Hypothalamus (tissue), 51 donors: ENCODE measurements at regions not wholly inside any gene's neighbourhood (a gene's known extent, or its start where the extent isn't known, plus 50 kb on each side); places are given as distances from the start of the nearest gene placed in this dataset.

Experiments
- DNase-seq, 51 donors: peaks; one replicate each; lab custom pipeline; 2025; lab: John Stamatoyannopoulos, UW

- no peak for DNase-seq
These were observed 52.6 kb upstream of the OLFM4 start for GRCh38 chr13:52975969-52976368.

GRCh38 chr13:52975161-52975560 lies 53.5 kb upstream of the OLFM4 start:
- DNase-seq = no peak

DNA sequence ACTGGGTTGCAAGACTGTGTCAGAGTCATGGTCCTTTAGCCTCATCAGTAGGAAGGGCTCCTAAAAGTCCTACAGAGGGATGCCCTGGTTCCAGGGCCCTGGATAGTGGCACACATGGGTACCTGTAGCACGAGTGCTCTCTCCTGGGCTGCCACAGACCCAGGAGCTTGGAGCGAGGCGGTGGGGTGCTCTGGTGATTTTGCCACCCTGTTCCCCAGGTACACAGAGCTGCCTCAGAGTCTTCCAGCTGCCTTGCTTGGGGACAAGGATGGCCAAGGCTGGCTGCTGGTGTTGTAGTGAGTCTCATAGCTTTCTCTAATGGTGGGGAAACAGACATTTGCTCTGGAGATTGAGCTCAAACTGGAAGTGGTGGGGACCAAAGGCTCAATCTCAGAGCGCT lies 53.9 kb upstream of the OLFM4 start:
- no peak for DNase-seq

- no peak for DNase-seq
These were observed 59.2 kb upstream of the OLFM4 start for GRCh38 chr13:52969373-52969772.

GRCh38 chr13:52968074-52968700 lies 60.4 kb upstream of the OLFM4 start:
- peak in 42 of 51 donors; percentile 3 to 74 (median 40) for DNase-seq

DNA sequence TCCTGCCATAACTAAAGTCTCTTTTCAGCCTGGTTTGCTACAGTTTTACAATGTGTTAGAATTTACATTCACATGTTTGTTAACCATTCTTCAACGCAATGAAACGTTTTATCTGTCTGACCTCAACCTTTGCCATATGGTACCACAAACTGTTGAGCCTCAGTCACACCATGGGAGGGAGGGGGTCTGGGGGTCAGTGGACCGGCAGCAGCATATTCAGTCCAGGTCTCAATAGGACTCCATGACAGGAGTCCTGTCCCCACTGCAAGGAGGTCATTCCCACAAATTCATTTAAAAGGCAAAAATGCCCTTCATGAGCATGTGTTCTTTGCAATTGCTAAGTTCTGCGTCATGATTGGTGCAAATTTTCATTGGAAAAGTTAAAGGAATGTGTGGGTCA lies 66.6 kb upstream of the OLFM4 start:
- no peak for DNase-seq

DNA sequence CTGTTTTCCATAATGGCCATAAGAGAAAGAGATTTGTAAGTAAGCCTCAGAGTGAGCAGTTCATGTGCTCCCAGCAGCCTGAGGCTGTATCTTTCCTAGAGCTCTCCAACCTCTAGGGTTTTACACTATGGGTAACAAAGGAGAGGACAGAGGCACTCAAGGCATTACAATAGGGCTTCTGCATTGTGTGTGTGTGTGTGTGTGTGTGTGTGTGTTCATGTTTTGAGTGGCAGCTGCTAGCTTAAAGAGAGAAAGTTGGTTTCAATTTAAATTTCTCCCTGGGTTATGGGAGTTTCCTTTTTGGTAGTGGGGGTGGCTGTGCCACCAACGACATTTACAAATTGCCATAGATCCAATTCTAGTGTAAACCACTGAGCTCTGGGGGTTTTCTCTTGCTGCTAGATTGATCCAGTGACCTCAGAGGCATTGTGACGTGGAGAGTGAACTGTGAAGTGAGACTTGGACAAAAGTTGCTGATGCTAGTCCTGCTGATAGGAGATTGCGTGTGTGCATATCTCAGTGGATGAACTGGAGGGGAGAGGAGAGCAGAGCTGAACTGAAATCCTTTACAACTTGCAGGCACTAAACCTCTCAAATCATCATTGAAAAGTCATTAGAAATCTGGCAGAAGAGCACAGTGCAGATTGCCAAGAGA lies 67.2 kb upstream of the OLFM4 start:
- DNase-seq = no peak

GRCh38 chr13:52955472-52955874 lies 73.1 kb upstream of the OLFM4 start:
- DNase-seq = peak in 2 of 51 donors; percentile 4 to 6

DNA sequence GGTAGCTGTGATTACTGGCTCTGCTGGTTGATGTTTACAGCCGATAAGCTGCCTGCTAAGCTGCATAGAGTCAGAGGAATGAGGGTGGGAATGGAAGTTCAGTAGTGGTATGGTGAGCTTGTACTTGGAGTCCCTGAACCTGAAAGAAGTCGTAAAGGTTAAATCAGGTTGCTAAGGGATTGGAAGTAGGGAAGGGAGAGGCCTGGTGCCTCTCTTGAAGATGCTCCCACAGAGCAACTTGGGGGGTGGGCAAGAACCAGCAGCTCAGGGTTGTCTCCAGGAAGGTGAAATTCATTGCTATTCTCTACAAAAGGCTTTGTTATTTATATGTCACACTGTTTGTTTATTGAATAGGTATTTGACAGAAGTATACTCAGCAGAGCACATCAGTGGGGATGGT lies 73.8 kb upstream of the OLFM4 start:
- DNase-seq = no peak

- no peak for DNase-seq
These were observed 78.1 kb upstream of the OLFM4 start for GRCh38 chr13:52950436-52950956.

DNA sequence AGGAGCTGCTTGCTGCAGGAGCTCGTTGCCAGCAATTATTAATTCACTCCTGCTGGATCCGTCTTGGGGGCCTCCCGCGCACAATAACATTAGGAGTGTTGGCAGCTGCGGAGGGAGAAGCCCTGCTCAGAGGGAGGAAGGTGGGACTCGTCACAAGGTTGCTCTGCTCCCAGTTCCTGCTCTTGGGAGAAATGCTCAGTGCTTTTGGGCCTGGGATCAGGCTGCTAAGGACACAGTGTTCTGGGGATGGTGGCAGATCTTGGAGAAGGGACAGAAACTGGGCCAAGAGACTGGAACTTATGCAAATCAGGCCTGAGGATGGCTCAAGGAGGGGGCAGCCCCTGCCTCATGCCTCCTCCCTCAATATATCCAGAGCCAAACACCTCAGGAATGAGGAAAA lies 78.9 kb upstream of the OLFM4 start:
- peak in 19 of 51 donors; percentile 8 to 69 (median 41) for DNase-seq

GRCh38 chr13:52949044-52949443 lies 79.6 kb upstream of the OLFM4 start:
- no peak for DNase-seq

DNA sequence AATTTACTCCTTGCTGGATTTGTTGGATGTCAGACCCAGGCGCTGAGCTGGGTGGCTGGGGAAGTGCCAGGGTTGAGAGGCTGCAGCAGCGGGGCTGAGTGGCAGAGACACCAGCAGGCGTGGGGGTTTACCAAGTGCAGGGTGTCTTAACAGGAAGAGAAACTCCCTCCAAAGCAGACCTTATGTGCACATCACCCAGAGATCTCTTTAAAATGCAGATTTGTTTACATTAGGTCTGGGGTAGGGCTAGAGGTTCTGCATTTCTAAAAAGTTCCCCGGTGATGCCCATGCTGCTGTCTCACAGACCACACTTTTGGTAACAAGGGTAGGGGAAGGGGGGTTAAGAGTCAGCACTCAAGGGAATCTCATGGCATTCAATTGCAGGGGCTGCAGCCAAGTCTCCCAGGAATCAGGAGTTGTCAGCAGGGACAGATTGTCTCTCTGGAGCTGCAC lies 80.7 kb upstream of the OLFM4 start:
- DNase-seq = peak in 7 of 51 donors; percentile 2 to 28 (median 13)

DNA sequence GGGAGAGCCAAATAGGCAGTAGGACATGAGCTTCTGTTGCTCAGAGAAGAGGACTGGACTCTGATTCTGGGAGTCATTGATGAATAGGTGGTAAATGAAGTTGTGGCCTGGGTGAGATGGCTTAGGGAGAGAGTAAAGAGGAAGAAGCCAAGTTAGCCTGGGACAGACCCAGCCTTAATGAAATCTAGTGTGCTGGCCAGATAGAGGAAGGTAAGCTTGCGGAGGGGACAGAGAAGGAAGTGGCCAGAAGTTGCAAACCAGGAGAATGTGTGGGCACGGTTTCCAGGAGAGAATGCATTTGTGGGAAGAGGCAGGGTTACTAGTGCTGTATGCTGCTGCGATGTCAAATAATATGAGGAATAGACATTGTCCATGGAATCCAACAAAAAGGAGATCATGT lies 83.3 kb upstream of the OLFM4 start:
- DNase-seq = no peak

DNA sequence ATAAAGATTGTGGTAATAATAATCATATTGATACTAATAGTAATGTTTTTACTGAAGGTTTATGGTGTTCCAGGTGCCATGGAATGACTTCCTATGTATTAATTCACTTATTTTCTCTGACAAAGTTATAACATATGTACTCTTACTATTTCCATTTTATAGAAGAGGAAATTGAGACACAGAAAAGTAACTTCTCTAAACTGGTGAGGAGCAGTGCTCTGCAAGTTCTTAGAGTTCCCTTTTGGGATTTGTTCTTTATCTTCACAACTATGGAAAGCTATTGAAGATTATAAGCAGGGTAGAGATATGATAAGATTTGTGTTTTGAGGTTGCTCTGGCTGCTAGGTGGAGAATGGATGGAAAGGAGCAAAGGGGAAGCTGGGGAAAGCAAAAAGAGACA lies 83.9 kb upstream of the OLFM4 start:
- DNase-seq = no peak

DNA sequence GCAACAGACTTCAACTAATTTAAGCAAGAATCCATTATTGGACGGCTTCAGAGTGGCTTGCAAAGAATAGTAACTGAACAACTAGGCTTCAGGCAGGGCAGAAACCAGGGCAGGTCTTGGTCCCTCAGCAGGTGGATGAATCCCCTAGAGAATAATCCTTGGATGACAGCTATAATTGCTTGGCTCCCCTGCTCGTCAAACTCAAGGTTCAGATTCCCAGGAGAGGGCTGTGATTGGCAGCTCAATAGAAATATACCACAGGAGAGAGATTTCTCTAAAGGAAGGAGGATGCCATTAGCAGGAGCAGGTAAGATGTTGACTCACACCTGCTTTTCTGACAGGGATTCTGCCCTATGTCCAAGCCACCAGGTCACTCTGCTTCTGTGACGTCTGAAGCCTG lies 89.6 kb upstream of the PCDH8 start:
- DNase-seq = no peak

DNA sequence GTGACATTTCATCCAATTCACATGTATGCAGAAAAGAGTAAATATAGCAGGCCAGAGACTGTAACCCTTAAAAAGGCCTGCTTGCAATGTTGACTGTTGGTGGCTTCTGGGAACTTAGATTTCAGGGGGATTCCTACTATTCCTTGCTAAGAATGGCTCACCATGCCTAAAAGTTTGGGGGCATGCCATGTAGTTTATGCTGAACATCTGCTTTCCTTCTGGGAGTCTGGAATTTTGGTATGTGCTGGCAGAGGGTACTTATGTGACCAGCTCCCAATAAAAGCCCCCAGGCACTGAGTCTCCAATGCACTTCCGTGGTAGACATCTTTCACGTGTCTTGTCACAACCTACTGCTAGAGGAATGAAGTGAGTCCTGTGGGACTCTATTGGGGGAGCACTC lies 88.4 kb upstream of the PCDH8 start:
- DNase-seq = no peak

- DNase-seq = no peak
These were observed 85.8 kb upstream of the PCDH8 start for GRCh38 chr13:52934258-52934657.

GRCh38 chr13:52933547-52934210 lies 85.2 kb upstream of the PCDH8 start:
- no peak for DNase-seq

- DNase-seq = no peak
These were observed 84.7 kb upstream of the PCDH8 start for GRCh38 chr13:52933099-52933498.

DNA sequence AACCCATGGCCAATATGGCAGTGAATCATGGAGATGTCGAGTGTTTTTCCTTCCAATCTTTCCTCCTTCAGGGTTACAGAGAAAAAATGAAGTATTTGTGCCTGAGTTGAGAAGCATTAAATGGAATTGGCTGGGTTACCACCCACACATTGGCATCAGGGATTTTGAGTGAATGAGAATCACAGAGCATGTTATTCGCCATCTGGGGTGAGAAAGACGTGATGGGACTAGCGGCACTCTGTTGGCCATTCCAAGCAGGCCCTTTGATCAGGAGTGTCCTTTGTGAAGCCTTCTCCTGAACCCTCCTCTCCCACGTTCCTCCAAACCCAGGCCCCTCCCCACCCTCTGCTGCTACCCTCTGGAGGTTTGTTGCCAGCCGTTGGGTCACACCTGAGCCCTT lies 84.2 kb upstream of the PCDH8 start:
- no peak for DNase-seq
